Smooth muscle cell of the brain vasculature (primary cell): ENCODE measurements at regions not wholly inside any gene's neighbourhood (a gene's known extent, or its start where the extent isn't known, plus 50 kb on each side); places are given as distances from the start of the nearest gene placed in this dataset.

ENCODE experiments used
- DNase-seq: peaks from one replicate; pipeline ENCODE4 v3.0.0-alpha.2; 2012; ENCODE audit warnings: low read depth, low spot score

GRCh38 chr13:104011505-104012241 lies 945.5 kb upstream of the SLC10A2 start:
- DNase-seq, result no peak

- no peak for DNase-seq
Measured at GRCh38 chr13:104008541-104009435, 942.6 kb upstream of the SLC10A2 start.

GRCh38 chr13:104008075-104008474 lies 941.9 kb upstream of the SLC10A2 start:
- no peak for DNase-seq

GRCh38 chr13:104006625-104007075 lies 940.4 kb upstream of the SLC10A2 start:
- no peak for DNase-seq

- no peak for DNase-seq
Measured at GRCh38 chr13:104004572-104004971, 938.4 kb upstream of the SLC10A2 start.

- DNase-seq, result no peak
Measured at GRCh38 chr13:104002216-104002615, 936.0 kb upstream of the SLC10A2 start.

- no peak for DNase-seq
Measured at GRCh38 chr13:104001766-104002165, 935.5 kb upstream of the SLC10A2 start.

- DNase-seq, result no peak
Measured at GRCh38 chr13:103996733-103997132, 930.5 kb upstream of the SLC10A2 start.

- DNase-seq, result no peak
Measured at GRCh38 chr13:103983948-103984347, 917.7 kb upstream of the SLC10A2 start.

GRCh38 chr13:103976371-103976770 lies 910.2 kb upstream of the SLC10A2 start:
- DNase-seq, result no peak

GRCh38 chr13:103973740-103974139 lies 907.5 kb upstream of the SLC10A2 start:
- DNase-seq, result no peak

- no peak for DNase-seq
Measured at GRCh38 chr13:103969520-103970050, 903.4 kb upstream of the SLC10A2 start.

- DNase-seq, result no peak
Measured at GRCh38 chr13:103965506-103966243, 899.5 kb upstream of the SLC10A2 start.

GRCh38 chr13:103961784-103962183 lies 895.6 kb upstream of the SLC10A2 start:
- no peak for DNase-seq

- no peak for DNase-seq
Measured at GRCh38 chr13:103961129-103961528, 894.9 kb upstream of the SLC10A2 start.

GRCh38 chr13:103960001-103960400 lies 893.8 kb upstream of the SLC10A2 start:
- DNase-seq, result no peak

- no peak for DNase-seq
Measured at GRCh38 chr13:103958691-103959090, 892.5 kb upstream of the SLC10A2 start.

GRCh38 chr13:103957939-103958338 lies 891.7 kb upstream of the SLC10A2 start:
- DNase-seq, result no peak

- DNase-seq, result no peak
Measured at GRCh38 chr13:103953859-103954258, 887.6 kb upstream of the SLC10A2 start.

GRCh38 chr13:103952183-103952582 lies 886.0 kb upstream of the SLC10A2 start:
- no peak for DNase-seq

- DNase-seq, result no peak
Measured at GRCh38 chr13:103948426-103948825, 882.2 kb upstream of the SLC10A2 start.

- no peak for DNase-seq
Measured at GRCh38 chr13:103945836-103946235, 879.6 kb upstream of the SLC10A2 start.
